Left lung (tissue), 4 donors: ENCODE measurements at regions not wholly inside any gene's neighbourhood (a gene's known extent, or its start where the extent isn't known, plus 50 kb on each side); places are given as distances from the start of the nearest gene placed in this dataset.
"Not testable (repeated sequence)": the region's sequence is repeated elsewhere in the genome, so short reads cannot be mapped to it uniquely, and the experiment has no call there.

Experiments
- ATAC-seq: fragments of 200-7000 bp; cut with Tn5 transposase; one replicate; pipeline ENCODE4 v1.9.1; 2020; ENCODE audit warnings: moderate library complexity
- DNase-seq, 4 donors: peaks; one replicate each; pipeline ENCODE4 v3.0.0-alpha.2; 2013 to 2020
- H3K27ac ChIP-seq, 2 donors: fragments of 200-600 bp; sonication (generic) in 1 of 2; one replicate each; pipeline versions ENCODE4 v1.5.0 to v1.8.0; 2020 to 2021
- H3K27me3 ChIP-seq, 2 donors: fragments of 200-600 bp; sonication (generic) in 1 of 2; one replicate each; pipeline versions ENCODE4 v1.5.0 to v1.8.0; 2020 to 2021
- H3K36me3 ChIP-seq, 2 donors: fragments of 200-600 bp; sonication (generic) in 1 of 2; one replicate each; pipeline versions ENCODE4 v1.5.0 to v1.8.0; 2020 to 2021
- H3K4me1 ChIP-seq, 2 donors: fragments of 200-600 bp; one replicate each; pipeline ENCODE4 v1.8.0; 2021
- H3K4me3 ChIP-seq, 2 donors: fragments of 200-600 bp; sonication (generic) in 1 of 2; one replicate each; pipeline versions ENCODE4 v1.5.0 to v1.8.0; 2020 to 2021; ENCODE audit warnings: mild to moderate bottlenecking in 1 of 2
- H3K9me3 ChIP-seq, 2 donors: fragments of 200-600 bp; sonication (generic) in 1 of 2; one replicate each; pipeline versions ENCODE4 v1.5.0 to v1.8.0; 2020 to 2021
- intact Hi-C, 2 donors: fragments of 100-400 bp; cut with DNase I; formaldehyde crosslinking; loops; one replicate each; pipeline versions ENCODE4 v1.11.2 to v1.14.2; 2022
- TF ChIP-seq, protein P1 (sequence below), 2 donors: fragments of 200-600 bp; sonication (generic) in 1 of 2; IDR thresholded peaks; one replicate each; pipeline versions ENCODE4 v1.5.0 to v1.8.0; 2021; ENCODE audit warnings: antibody characterized with exemption in 2 of 2
- donor health status: DM: no; HTN: yes; CAD: no.
- donor health status: DM: no; HTN: no; CAD: no.

- DNase-seq = no peak
- Histone ChIP-seq H3K27ac (no peak overlapping the region), H3K4me1 (no peaks in the 10 kb centered on the region), H3K36me3 (no peaks in the 10 kb centered on the region), H3K4me3 (no peak overlapping the region), H3K27me3 (no peaks in the 10 kb centered on the region), H3K9me3 (no peaks in the 10 kb centered on the region)
- TF ChIP-seq, protein P1, sequence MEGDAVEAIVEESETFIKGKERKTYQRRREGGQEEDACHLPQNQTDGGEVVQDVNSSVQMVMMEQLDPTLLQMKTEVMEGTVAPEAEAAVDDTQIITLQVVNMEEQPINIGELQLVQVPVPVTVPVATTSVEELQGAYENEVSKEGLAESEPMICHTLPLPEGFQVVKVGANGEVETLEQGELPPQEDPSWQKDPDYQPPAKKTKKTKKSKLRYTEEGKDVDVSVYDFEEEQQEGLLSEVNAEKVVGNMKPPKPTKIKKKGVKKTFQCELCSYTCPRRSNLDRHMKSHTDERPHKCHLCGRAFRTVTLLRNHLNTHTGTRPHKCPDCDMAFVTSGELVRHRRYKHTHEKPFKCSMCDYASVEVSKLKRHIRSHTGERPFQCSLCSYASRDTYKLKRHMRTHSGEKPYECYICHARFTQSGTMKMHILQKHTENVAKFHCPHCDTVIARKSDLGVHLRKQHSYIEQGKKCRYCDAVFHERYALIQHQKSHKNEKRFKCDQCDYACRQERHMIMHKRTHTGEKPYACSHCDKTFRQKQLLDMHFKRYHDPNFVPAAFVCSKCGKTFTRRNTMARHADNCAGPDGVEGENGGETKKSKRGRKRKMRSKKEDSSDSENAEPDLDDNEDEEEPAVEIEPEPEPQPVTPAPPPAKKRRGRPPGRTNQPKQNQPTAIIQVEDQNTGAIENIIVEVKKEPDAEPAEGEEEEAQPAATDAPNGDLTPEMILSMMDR (IDR thresholded peaks at IDR 0.05) = no peak
- no peak for ATAC-seq
- intact Hi-C loops = no loop called here
Observed at GRCh38 chrY:12393190-12393589, 307.8 kb upstream of the USP9Y start.

- ATAC-seq, H3K4me1 ChIP-seq, H3K36me3 ChIP-seq, H3K27me3 ChIP-seq, H3K27ac ChIP-seq, DNase-seq, H3K9me3 ChIP-seq, intact Hi-C loops, H3K4me3 ChIP-seq: not testable (repeated sequence)
Observed at GRCh38 chrY:12395381-12396120, 305.5 kb upstream of the USP9Y start.

GRCh38 chrY:12403916-12404315 lies 297.1 kb upstream of the USP9Y start:
- DNase-seq (no peak), ATAC-seq (no peak)
- no peaks in the 10 kb centered on the region for H3K4me1 ChIP-seq
- H3K27ac ChIP-seq = no peak overlapping the region
- intact Hi-C loops = no loop called here
- no peak overlapping the region for H3K4me3 ChIP-seq
- H3K27me3 ChIP-seq = no peaks in the 10 kb centered on the region
- H3K9me3 ChIP-seq = no peaks in the 10 kb centered on the region
- no peaks in the 10 kb centered on the region for H3K36me3 ChIP-seq
- TF ChIP-seq, protein P1 (IDR thresholded peaks at IDR 0.05) = no peak

GRCh38 chrY:12408236-12408635 lies 292.8 kb upstream of the USP9Y start:
- ATAC-seq (no peak), DNase-seq (no peak)
- intact Hi-C loops = no loop called here
- Histone ChIP-seq H3K4me1 (no peaks in the 10 kb centered on the region), H3K9me3 (no peaks in the 10 kb centered on the region), H3K27me3 (no peaks in the 10 kb centered on the region), H3K36me3 (no peaks in the 10 kb centered on the region), H3K27ac (no peak overlapping the region), H3K4me3 (no peak overlapping the region)
- TF ChIP-seq, protein P1 (IDR thresholded peaks at IDR 0.05) = no peak

GRCh38 chrY:12410696-12411095 lies 290.3 kb upstream of the USP9Y start:
- TF ChIP-seq, protein P1 (IDR thresholded peaks at IDR 0.05) = no peak
- Histone ChIP-seq H3K4me3 (no peak overlapping the region), H3K27ac (no peak overlapping the region), H3K4me1 (no peaks in the 10 kb centered on the region), H3K36me3 (no peaks in the 10 kb centered on the region), H3K9me3 (no peaks in the 10 kb centered on the region), H3K27me3 (no peaks in the 10 kb centered on the region)
- DNase-seq (no peak), ATAC-seq (no peak)
- intact Hi-C loops = no loop called here
